Erythroblast (primary cell): ENCODE measurements at regions not wholly inside any gene's neighbourhood (a gene's known extent, or its start where the extent isn't known, plus 50 kb on each side); places are given as distances from the start of the nearest gene placed in this dataset.

Experiments
- GATA1 ChIP-seq: IDR thresholded peaks from 2 replicates; pipeline ENCODE4 v1.6.1; 2011; ENCODE audit warnings: low read depth, mild to moderate bottlenecking, control low read depth, low read length, moderate library complexity
- POLR2A ChIP-seq: IDR thresholded peaks from 2 replicates; pipeline ENCODE4 v1.6.1; 2011; ENCODE audit warnings: mild to moderate bottlenecking, low read length

DNA sequence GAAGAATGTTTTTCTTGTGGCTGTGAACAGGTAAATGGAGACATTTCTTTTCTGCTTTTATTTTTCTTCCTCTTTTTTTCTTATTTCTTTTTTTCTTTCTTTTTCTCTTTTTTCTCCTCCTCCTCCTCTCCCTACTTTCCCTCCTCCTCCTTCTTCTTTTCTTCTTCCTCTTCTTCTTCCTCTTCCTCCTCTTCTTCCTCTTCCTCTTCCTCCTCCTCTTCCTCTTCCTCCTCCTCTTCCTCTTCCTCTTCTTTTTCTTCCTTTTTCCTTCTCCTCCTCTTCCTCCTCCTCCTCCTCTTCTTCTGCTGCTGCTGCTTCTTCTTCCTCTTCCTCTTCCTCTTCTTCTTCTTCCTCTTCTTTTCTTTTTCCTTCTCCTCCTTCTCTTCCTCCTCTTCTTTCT is 65.3 kb upstream of the NTRK2 start:
- TF ChIP-seq POLR2A (no peak), GATA1 (no peak)
